ENCODE measurements at regions not wholly inside any gene's neighbourhood (a gene's known extent, or its start where the extent isn't known, plus 50 kb on each side); places are given as distances from the start of the nearest gene placed in this dataset.

- TF ChIP-seq CTCF (conservative IDR thresholded peaks at IDR 0.05; ENCODE audit: low read depth, low read length) (no peak), RFX5 (IDR thresholded peaks at IDR 0.05; ENCODE audit: low read depth, low read length) (no peak), SMC3 (IDR thresholded peaks at IDR 0.05; ENCODE audit: low read depth, low read length) (no peak)
Measured at GRCh38 chr14:30798961-30799360, 75.4 kb upstream of the COCH start.

All from IMR-90 (cell line).